HG02678 (cell line): ENCODE measurements at regions not wholly inside any gene's neighbourhood (a gene's known extent, or its start where the extent isn't known, plus 50 kb on each side); places are given as distances from the start of the nearest gene placed in this dataset.

Experiments
- ATAC-seq: cut with Tn5 transposase; IDR thresholded peaks from one replicate; pipeline ENCODE4 v1.9.1; 2021; ENCODE audit warnings: mild to moderate bottlenecking, moderate library complexity; ENCODE audit not compliant: unreplicated experiment

DNA sequence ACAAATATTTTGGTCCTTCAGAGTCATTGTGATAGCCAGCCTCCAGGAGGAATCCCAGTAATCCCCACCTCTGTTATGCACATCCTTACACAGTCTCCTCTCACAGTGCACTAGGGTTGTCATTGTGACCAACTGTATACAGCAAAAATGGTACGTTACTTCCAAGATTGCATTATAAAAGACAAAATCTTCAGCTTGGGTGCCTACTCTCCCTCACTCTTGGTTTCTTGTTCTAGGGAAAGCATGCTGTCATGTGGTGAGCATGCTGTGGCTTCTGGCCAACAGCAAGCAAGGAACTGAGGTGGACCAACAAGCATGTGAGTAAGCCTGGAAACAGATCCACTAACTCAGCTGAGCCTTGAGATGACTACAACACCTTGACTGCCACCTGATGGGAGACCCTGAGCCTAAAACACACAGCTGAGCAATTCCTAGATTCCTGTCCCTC, 130.1 kb upstream of the DST start:
- ATAC-seq: no peak

DNA sequence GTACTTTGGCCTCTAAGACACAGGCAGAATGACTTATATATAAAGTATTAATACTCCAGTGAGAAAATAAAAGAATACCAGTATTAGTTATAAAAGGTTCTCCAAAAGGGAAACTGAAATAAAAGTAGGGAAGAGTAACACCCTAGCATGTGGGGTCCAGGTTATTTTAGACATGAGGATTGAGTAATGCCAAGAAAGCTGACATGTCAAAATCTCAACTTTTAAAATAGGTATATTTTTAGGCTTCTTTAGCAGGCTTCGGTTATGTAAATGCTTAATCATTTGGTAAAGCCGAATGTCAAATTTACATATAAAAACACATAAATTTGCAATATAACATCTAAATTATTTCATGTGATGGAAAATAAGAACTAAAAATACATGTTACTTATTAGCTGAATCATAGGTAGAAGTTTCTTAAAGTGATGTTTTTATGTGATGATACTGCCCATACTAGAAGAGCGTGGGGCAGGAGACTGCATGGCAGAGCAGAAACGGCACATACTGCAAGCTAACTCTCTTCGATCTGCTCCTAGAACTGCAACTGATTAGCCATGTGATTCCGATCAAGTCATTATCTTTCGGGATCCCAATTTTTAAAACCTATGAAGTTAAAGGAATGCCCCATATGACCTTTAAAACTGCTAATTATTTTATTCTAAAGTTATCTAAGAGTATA, 129.4 kb upstream of the DST start:
- ATAC-seq: no peak

DNA sequence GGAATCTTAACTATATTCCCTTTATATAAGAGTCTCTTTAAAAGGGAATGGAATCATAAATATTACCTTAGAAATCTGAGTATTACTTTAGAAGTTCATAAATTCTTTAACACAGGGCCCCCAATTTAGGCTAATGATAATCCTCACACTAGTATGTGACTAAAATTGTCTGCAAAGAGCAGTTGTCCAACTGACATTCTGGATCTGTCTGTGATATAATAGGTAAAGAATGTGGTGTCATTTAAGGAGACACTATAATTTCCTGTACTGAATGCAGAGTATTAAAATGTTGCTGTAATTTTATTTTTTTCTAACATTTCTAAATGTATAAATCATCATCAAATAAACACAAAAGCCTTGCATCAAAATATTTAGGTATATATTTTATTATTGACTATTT, 128.5 kb upstream of the DST start:
- no peak for ATAC-seq

GRCh38 chr6:56770011-56770520, 127.4 kb upstream of the DST start:
- ATAC-seq: no peak

GRCh38 chr6:56767892-56768531, 125.3 kb upstream of the DST start:
- ATAC-seq: no peak

DNA sequence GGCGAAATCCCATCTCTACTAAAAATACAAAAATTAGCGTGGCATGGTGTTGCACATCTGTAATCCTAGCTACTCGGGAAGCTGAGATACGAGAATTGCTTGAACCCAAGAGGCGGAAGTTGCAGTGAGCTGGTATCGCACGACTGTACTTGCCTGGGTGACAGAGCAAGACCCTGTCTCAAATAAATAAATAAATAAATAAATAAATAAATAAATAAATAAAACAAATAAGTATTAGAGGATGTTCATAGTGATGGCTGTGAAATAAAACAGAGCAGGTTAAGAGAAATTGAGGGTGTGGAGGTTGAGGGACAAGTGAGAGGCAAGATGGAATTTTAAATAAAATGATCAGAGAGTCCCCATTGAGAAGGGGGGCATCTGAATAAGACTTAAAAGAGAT, 124.7 kb upstream of the DST start:
- ATAC-seq: no peak

DNA sequence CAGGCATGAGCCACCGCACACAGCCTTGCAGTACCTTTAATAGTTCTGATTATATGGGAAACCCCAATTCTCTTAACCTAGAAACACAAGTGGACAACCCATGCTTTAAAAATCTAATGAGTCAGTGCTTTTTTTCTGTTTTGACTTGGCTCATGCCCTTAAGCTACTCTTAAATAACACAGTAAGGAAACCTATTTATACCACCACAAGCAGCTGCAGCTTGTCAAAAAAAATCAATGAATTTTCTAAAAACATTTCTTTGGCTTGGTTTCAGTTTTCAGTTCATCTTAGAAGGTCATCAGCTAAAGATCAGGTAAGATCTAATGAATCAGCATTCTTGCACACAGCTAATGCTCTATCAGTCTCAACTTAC, 124.1 kb upstream of the DST start:
- peak; percentile 85 for ATAC-seq

- ATAC-seq: no peak
These were observed 123.6 kb upstream of the DST start for GRCh38 chr6:56766139-56766805.

- no peak for ATAC-seq
These were observed 122.8 kb upstream of the DST start for GRCh38 chr6:56765494-56765893.

- peak; percentile 43 for ATAC-seq
These were observed 121.4 kb upstream of the DST start for GRCh38 chr6:56764081-56764566.

DNA sequence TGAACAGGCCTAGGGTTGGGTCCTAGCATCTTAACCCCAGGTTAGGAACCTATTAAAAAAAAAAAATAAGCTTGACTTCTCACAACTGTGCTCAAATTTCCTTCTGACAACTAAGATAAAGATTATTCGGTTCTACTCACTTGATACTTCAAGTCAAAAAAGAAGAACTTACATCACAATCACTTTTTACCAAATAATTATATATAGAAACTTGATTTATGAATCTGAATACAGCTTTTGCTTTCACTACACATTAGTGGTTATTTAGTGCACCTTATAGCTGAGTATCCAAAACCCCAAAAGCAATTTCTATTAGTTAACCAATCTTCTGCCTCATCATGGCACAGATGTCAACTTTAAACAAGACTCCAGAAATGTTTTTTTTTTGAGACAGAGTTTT, 119.0 kb upstream of the DST start:
- no peak for ATAC-seq

DNA sequence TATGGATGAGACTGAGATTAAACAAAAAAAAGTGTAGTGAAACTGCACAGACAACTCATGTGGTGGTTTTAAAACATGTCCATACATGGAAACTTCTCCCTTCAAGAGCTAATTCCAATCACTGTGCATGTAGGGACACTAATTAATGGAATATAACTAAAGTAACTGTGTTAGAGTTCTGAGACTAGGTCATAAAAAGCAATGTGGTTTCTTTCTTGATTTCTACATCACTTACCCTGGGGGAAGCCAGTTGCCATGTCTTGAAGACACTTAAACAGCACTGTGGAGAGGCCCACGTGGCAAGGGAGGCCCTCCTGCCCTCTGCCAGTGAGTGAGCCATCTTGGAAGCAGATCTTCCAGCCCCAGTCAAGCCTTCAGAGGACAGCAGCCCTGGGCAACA, 118.2 kb upstream of the DST start:
- no peak for ATAC-seq

DNA sequence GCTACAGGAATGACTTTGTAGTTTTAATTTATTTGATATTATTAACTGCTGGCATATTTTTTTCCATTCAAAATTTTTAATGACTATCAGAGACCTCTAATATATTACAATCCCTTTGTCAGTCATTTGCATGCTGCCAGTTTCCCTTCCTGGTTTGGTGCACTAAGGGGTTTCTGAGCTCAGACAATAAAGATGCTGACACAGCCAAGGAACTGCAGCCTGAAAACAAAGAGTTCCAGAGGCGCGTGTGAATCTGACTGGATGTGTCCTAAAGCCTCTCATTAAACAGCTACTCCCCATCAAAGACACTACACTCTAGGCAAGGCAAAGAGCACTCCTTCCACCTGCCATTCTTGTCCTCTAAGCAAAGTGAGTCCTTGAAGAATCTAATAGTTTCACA, 116.8 kb upstream of the DST start:
- ATAC-seq: no peak

- no peak for ATAC-seq
These were observed 115.9 kb upstream of the DST start for GRCh38 chr6:56758553-56758952.

DNA sequence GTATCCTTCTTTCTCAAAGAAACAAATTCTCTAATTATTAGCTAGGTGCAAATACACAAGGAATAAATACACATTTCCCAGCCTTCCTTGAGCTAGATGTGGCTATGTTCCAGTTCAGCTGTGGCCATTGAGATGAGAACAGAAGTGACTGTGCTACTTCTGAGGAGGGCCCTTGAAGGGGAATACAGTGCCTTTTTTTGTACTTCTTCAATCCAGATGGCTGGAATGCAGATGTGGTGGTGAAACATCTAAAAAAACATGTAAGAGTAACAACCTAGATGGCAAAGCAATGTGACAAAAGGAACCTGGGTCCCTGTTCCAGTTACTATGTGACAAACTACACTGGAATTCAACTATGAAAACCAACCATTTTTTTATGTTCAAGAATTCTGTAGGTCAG, 115.4 kb upstream of the DST start:
- ATAC-seq: no peak

DNA sequence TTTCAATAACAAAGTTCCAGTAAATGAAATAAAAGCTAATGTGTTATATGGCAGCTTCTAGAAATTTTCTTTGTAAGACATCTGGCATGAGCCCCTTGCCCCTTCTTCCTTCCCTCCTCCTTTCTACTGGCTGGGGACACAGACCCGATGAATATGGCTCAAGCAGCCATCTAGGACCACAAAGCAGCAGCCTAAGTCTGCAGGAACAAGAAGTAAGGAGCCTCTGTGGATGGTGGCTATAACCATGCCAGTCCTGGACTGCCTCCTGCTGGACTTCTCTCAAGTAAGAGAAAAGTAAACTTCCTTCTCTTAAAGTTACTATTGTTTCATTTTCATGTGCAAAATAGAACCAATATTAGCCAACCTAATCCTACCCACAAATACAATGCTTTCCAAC, 114.9 kb upstream of the DST start:
- ATAC-seq: peak; percentile 39

DNA sequence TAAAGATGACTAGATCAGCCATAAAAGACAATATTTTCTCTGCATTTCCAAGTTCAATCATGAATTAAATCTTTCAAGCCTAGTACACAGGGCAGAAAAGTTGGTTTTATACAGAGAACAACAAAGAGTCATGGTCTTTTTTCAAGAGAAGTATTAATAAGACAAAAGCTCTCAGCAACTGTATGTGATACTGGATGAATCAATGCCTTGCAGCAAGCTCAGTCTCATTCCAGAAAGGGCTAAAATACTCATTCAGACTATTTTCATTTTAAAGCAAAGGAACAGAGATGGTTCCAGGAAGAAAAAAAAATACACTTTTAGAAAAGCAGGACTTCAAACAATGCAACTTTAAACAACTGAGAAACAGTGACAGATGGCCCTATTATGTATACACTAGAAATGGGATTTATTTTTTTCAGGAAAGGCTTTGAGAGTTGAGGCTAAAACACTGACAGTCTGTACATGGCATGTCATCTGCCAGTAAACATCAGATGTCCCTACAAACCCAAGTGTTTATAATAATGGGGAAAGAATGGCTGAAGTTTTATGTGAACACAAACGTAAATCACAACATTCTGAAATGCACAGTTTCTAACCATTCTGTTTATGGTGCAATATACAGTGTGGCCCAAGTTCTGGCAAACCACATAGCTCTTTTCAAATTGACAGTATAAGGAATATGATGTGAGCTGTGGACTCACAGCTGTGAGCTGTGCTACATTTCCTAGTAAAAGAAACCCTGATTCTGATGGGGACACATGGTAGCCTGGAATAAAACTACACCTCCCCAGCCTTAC, 114.3 kb upstream of the DST start:
- no peak for ATAC-seq

DNA sequence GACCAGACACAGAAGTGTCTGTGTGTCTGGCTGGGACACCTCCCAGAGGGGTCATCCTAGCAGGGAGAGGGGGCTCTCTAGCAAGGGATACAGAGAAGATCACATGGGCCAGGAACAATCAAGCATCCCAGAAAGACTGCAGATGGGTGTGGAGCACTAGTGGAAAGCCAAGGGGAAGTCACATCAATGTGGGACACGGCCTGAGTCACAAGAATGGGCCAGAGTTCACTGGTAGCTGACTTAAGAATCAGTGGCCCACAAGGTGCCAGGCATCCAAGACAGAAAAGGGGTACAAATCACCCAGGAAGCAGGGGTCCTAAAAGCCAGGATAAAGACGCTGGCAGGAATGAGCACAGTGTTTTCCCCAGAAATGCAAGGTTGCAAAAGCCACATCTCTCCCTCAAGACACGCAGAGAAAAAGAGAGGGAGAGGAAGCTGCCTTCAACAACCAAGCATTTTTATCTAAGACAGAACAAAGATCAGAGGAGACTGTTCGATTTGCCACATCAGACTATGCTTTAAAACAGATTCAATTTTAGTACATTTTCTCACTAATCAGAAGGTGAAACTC, 113.6 kb upstream of the DST start:
- no peak for ATAC-seq

GRCh38 chr6:56755040-56755439, 112.4 kb upstream of the DST start:
- no peak for ATAC-seq

DNA sequence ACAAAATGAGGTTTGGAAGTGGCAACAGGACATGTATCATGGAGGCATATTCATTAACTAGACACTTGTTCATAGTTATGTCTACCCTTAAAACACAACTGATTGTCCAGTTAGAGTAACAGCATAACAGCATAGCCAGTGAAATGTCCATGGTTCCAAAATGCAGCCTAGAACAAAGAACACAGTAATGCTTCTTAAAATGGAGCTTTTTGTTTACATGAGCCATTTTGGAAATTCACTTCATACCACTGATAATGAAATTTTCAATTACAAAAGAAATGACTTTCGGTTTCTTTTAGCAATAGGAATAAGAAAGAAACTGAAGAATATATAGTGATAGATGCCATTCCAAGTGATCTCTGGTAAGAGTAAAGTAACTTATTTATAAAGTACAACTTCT, 111.1 kb upstream of the DST start:
- ATAC-seq: no peak

GRCh38 chr6:56752534-56752933, 109.8 kb upstream of the DST start:
- ATAC-seq: no peak
